Stomach (tissue), 4 donors: ENCODE measurements at regions not wholly inside any gene's neighbourhood (a gene's known extent, or its start where the extent isn't known, plus 50 kb on each side); places are given as distances from the start of the nearest gene placed in this dataset.

Experiments
- CTCF ChIP-seq, 7 experiments: fragments of 450-650 bp in 4 of 7; fragments of 200-600 bp in 3 of 7; sonication (generic) in 3 of 7; IDR thresholded peaks; one replicate each; pipeline ENCODE4 v1.5.1; 2016 to 2019; ENCODE audit warnings: antibody characterized with exemption in 7 of 7, control low read depth in 2 of 7, mild to moderate bottlenecking in 1 of 7
- POLR2AphosphoS5 ChIP-seq, 3 donors: sonication (generic); formaldehyde crosslinking; IDR thresholded peaks; one replicate each; pipeline ENCODE4 v1.6.1; 2016; ENCODE audit warnings: antibody characterized with exemption in 3 of 3

GRCh38 chr1:59238993-59239392 is 57.9 kb upstream of the FGGY start:
- TF ChIP-seq CTCF (IDR thresholded peaks at IDR 0.05) = no peak
- no peak for TF ChIP-seq POLR2AphosphoS5 (IDR thresholded peaks at IDR 0.05)
